ENCODE measurements at regions not wholly inside any gene's neighbourhood (a gene's known extent, or its start where the extent isn't known, plus 50 kb on each side); places are given as distances from the start of the nearest gene placed in this dataset.

- TF ChIP-seq CTCF (IDR thresholded peaks at IDR 0.05): no peak
- TF ChIP-seq POLR2A (IDR thresholded peaks at IDR 0.05): no peak
Measured at GRCh38 chr4:180900781-180901180, 1342.4 kb upstream of the TENM3 start.
